Natural killer cell (primary cell): ENCODE measurements at regions not wholly inside any gene's neighbourhood (a gene's known extent, or its start where the extent isn't known, plus 50 kb on each side); places are given as distances from the start of the nearest gene placed in this dataset.

Experiments
- ATAC-seq, 3 donors: fragments of 150-1000 bp in 2 of 3; fragments of 200-7000 bp in 1 of 3; cut with Tn5 transposase; 1 replicate in 1 of 3; 2 replicates in 2 of 3; pipeline ENCODE4 v1.10.0; 2021; ENCODE audit warnings: mild to moderate bottlenecking in 2 of 3, moderate library complexity in 2 of 3
- DNase-seq, 2 donors: peaks; one replicate each; pipeline versions ENCODE4 v3.0.0 to v3.0.0-alpha.2; 2013 to 2021; ENCODE audit warnings: mixed read lengths in 1 of 2
- H3K27ac ChIP-seq: one replicate; pipeline ENCODE4 v1.5.1; 2013; ENCODE audit warnings: mild to moderate bottlenecking, low read length
- H3K27me3 ChIP-seq: one replicate; pipeline ENCODE4 v1.6.1; 2013; ENCODE audit warnings: low read length; ENCODE audit not compliant: control insufficient read depth, insufficient read depth
- H3K36me3 ChIP-seq: one replicate; pipeline ENCODE4 v1.6.1; 2013; ENCODE audit warnings: low read length; ENCODE audit not compliant: control insufficient read depth, insufficient read depth
- H3K4me1 ChIP-seq: one replicate; pipeline ENCODE4 v1.6.1; 2013; ENCODE audit warnings: low read length; ENCODE audit not compliant: control insufficient read depth, insufficient read depth
- H3K4me3 ChIP-seq: one replicate; pipeline ENCODE4 v1.5.1; 2013; ENCODE audit warnings: low read length
- H3K9me3 ChIP-seq: one replicate; pipeline ENCODE4 v1.6.1; 2013; ENCODE audit warnings: low read length; ENCODE audit not compliant: control insufficient read depth, insufficient read depth
- H3K27ac Mint-ChIP-seq, 2 donors: one replicate each; pipeline ENCODE4 v1.8.0; 2022; ENCODE audit warnings: mild to moderate bottlenecking in 2 of 2, mixed read lengths in 2 of 2, moderate library complexity in 1 of 2
- H3K27me3 Mint-ChIP-seq, 2 donors: one replicate each; pipeline ENCODE4 v1.8.0; 2022; ENCODE audit warnings: low read depth in 2 of 2, mixed read lengths in 2 of 2
- H3K36me3 Mint-ChIP-seq: one replicate; pipeline ENCODE4 v1.8.0; 2022; ENCODE audit warnings: mixed read lengths
- H3K4me1 Mint-ChIP-seq, 2 donors: one replicate each; pipeline ENCODE4 v1.8.0; 2022; ENCODE audit warnings: mixed read lengths in 2 of 2
- H3K4me3 Mint-ChIP-seq: one replicate; pipeline ENCODE4 v1.8.0; 2022; ENCODE audit warnings: mild to moderate bottlenecking, moderate library complexity, mixed read lengths
- H3K9me3 Mint-ChIP-seq, 2 donors: one replicate each; pipeline ENCODE4 v1.8.0; 2022; ENCODE audit warnings: mixed read lengths in 2 of 2
- CTCF ChIP-seq: fragments of 200-600 bp; IDR thresholded peaks from one replicate; pipeline ENCODE4 v1.8.0; 2022; ENCODE audit warnings: antibody characterized with exemption
- WGBS: methylation state at CpG from one replicate; pipeline ENCODE4 v1.1.7; 2013; ENCODE audit warnings: missing lambda C conversion rate; ENCODE audit not compliant: insufficient coverage; 5-methylcytosine and 5-hydroxymethylcytosine counted together
- intact Hi-C: fragments of 100-400 bp; cut with micrococcal nuclease; formaldehyde crosslinking; loops from one replicate; pipeline ENCODE4 v1.14.2; 2022

GRCh38 chr2:198325359-198325758, 521.0 kb downstream of the PLCL1 start:
- Mint-ChIP-seq H3K36me3 (no peaks in the 10 kb centered on the region), H3K27me3 (peaks cover 20 to 24% of the 10 kb centered on the region in 2 donors), H3K9me3 (no peaks in the 10 kb centered on the region), H3K27ac (no peak overlapping the region), H3K4me3 (no peak overlapping the region), H3K4me1 (peaks cover 15 to 22% of the 10 kb centered on the region in 2 donors)
- peaks cover 19% of the 10 kb centered on the region for H3K27me3 ChIP-seq
- ATAC-seq: no peak
- 93% methylated on average over 2 of the region's 2 CpGs for WGBS
- TF ChIP-seq CTCF: no peak
- no peak for DNase-seq
- no peak overlapping the region for H3K27ac ChIP-seq
- intact Hi-C loops: loop anchor here (10.0 kb wide), 1 partner anchor 1139 kb away; no protein-coding TSS in a partner anchor
- H3K36me3 ChIP-seq: no peaks in the 10 kb centered on the region
- H3K4me1 ChIP-seq: no peaks in the 10 kb centered on the region
- no peak overlapping the region for H3K4me3 ChIP-seq
- no peaks in the 10 kb centered on the region for H3K9me3 ChIP-seq

DNA sequence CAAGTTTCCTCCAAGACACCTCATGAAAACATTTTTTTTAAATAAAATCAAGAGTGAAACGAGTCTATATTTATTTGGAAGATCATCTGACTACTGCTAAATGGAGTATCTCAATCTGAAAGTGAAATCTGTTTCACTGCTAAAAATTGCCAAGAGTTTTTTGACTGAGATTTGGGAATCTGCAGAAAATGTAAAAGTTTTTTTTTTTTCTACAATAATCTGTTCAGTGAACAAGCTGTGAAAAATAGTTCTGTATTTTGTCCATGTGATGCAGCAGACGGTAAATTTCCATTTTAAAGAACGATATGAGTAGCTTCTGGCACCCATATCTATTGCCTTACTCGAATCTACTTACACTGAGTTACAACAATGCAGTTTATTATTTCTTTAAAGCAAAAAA, 519.7 kb downstream of the PLCL1 start:
- no peaks in the 10 kb centered on the region for H3K36me3 ChIP-seq
- H3K4me1 ChIP-seq: no peaks in the 10 kb centered on the region
- intact Hi-C loops: loop anchor here (10.0 kb wide), 1 partner anchor 1141 kb away; no protein-coding TSS in a partner anchor
- H3K9me3 ChIP-seq: no peaks in the 10 kb centered on the region
- Mint-ChIP-seq H3K27ac (no peak overlapping the region), H3K27me3 (peaks cover 18 to 32% of the 10 kb centered on the region in 2 donors), H3K9me3 (no peaks in the 10 kb centered on the region), H3K4me1 (peaks cover 15 to 22% of the 10 kb centered on the region in 2 donors), H3K4me3 (no peak overlapping the region), H3K36me3 (no peaks in the 10 kb centered on the region)
- DNase-seq: no peak
- peaks cover 19% of the 10 kb centered on the region for H3K27me3 ChIP-seq
- no peak for TF ChIP-seq CTCF
- WGBS: 96% methylated on average over 3 of the region's 4 CpGs
- no peak overlapping the region for H3K4me3 ChIP-seq
- no peak overlapping the region for H3K27ac ChIP-seq
- no peak for ATAC-seq

- H3K27me3 Mint-ChIP-seq: peaks cover 18 to 34% of the 10 kb centered on the region in 2 donors
These were observed 517.9 kb downstream of the PLCL1 start for GRCh38 chr2:198322275-198322674.

More at GRCh38 chr2:198322275-198322674, 517.9 kb downstream of the PLCL1 start:
- Histone ChIP-seq H3K9me3 (no peaks in the 10 kb centered on the region), H3K4me3 (no peak overlapping the region), H3K27ac (no peak overlapping the region), H3K36me3 (no peaks in the 10 kb centered on the region), H3K4me1 (no peaks in the 10 kb centered on the region), H3K27me3 (peaks cover 17% of the 10 kb centered on the region)
- intact Hi-C loops: loop anchor here (10.0 kb wide), 1 partner anchor 1143 kb away; no protein-coding TSS in a partner anchor
- Mint-ChIP-seq H3K4me1 (peaks cover 8 to 17% of the 10 kb centered on the region in 2 donors), H3K27ac (no peak overlapping the region), H3K4me3 (no peak overlapping the region), H3K36me3 (no peaks in the 10 kb centered on the region), H3K9me3 (no peaks in the 10 kb centered on the region)
- TF ChIP-seq CTCF: no peak
- 67% methylated on average over 5 of the region's 8 CpGs for WGBS
- no peak for ATAC-seq
- peak in 1 of 2 donors; percentile 8 for DNase-seq
